Astrocyte of the cerebellum (primary cell): ENCODE measurements at regions not wholly inside any gene's neighbourhood (a gene's known extent, or its start where the extent isn't known, plus 50 kb on each side); places are given as distances from the start of the nearest gene placed in this dataset.

ENCODE experiments used
- DNase-seq: peaks from one replicate; pipeline ENCODE4 v3.0.0-alpha.2; 2011; ENCODE audit warnings: low read depth
- H3K4me3 ChIP-seq: 2 replicates; pipeline ENCODE4 v1.5.1; 2011; ENCODE audit warnings: mild to moderate bottlenecking, low read depth, low read length, moderate library complexity
- in situ Hi-C: cut with HindIII; loops from 2 replicates; pipeline ENCODE4 v1.10.0; 2017; ENCODE audit warnings: low sequenced_read_pairs
- TF ChIP-seq, protein P1 (sequence below): IDR thresholded peaks from 2 replicates; pipeline ENCODE4 v1.5.1; 2012; ENCODE audit warnings: low read length, low read depth, moderate library complexity, mild to moderate bottlenecking; ENCODE audit errors: missing control alignments

DNA sequence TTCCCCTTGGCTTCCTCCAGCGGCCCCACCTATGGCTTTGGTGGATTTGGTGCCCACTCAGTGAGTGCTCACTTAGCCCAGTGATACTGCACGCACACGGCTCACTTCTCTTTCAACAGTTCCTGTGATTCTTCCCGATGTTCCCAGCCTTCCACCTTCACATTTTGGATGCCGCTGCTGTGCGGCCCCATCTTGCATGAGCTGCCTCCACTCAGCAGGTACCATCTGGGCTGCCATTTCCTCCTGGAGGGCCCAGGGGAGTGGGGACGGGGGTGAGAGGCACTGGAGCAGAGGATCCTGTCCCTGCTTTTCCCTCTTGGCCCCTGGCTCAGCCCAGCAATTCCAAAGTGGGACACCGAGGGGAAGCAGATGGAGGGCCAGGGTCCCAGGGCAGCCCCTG lies 323.3 kb upstream of the ZNF32 start:
- TF ChIP-seq, protein P1, sequence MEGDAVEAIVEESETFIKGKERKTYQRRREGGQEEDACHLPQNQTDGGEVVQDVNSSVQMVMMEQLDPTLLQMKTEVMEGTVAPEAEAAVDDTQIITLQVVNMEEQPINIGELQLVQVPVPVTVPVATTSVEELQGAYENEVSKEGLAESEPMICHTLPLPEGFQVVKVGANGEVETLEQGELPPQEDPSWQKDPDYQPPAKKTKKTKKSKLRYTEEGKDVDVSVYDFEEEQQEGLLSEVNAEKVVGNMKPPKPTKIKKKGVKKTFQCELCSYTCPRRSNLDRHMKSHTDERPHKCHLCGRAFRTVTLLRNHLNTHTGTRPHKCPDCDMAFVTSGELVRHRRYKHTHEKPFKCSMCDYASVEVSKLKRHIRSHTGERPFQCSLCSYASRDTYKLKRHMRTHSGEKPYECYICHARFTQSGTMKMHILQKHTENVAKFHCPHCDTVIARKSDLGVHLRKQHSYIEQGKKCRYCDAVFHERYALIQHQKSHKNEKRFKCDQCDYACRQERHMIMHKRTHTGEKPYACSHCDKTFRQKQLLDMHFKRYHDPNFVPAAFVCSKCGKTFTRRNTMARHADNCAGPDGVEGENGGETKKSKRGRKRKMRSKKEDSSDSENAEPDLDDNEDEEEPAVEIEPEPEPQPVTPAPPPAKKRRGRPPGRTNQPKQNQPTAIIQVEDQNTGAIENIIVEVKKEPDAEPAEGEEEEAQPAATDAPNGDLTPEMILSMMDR, result no peak
- H3K4me3 ChIP-seq, result no peak overlapping the region
- in situ Hi-C loops, result no loop called here
- DNase-seq, result no peak

DNA sequence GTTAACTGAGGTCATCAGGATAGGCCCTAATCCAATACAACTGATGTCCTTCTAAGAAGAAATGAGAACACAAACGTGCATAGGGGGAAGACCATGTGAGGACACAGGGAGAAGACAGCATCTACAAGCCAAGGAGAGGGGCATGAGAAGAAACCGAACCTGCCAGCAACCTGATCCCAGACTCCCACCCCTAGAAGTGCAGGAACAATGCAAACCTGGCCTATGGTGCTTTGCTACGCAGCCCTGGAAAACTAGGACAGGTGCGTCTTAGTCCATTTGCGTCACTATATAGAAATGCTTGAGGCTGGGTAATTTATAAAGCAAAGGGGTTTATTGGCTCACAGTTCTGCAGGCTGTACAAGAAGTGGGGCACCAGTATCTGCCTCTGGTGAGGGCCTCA lies 322.6 kb upstream of the ZNF32 start:
- DNase-seq, result no peak
- TF ChIP-seq, protein P1, result no peak
- H3K4me3 ChIP-seq, result no peak overlapping the region
- in situ Hi-C loops, result no loop called here

DNA sequence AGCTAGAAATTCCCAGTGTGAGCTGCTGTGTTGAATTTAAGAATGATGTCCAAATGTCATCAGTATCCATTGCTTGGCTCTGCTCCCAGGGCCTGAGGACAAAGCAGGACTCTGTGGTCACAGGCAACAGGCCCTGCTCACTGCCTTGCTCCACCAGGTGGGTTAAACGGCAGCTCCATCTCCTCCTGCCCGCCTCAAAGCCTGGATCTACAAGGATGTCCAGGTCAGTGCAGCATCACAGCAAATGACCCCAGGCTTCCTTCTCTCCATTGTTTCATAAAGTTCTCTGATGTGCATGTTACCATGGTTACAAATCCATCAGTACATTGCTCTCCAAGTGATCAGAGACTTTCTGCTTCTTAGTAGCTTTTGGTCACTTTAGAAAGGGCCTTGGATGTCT lies 322.0 kb upstream of the ZNF32 start:
- H3K4me3 ChIP-seq, result no peak overlapping the region
- TF ChIP-seq, protein P1, result no peak
- in situ Hi-C loops, result no loop called here
- no peak for DNase-seq

DNA sequence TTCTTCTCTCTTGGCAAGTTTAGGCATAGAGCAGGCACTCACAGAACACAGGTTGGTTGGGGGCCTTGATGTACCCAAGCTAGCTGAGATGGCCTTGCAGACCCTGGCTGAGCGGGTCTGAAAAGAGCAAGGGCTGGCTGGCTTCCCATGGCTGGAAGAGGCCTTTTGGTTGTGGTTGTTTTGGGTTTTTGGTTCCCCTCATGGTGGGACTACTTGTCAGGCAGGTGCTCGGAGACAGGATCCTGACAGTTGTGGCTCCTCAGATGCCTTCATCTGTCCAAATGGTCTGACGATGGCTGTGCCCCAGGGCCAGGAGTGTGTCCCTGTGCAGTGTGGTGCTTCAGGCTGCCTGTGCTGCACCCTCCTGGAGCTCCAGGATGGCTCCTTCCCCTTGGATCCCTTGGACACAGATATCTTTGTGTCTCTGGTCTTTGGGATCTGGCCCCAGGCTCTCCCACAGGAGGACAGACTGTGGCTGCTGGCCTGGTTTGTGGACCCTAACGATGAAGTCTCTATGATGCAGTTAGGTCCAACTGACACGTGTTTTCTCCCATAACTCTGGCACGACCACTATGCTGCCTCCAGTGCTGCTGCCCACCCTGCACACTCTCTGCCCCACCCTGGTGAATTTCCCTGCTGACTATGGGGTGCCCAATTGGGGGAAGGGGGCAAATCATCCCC lies 321.5 kb upstream of the ZNF32 start:
- no peak for DNase-seq
- H3K4me3 ChIP-seq, result no peak overlapping the region
- in situ Hi-C loops, result no loop called here
- TF ChIP-seq, protein P1, result no peak

DNA sequence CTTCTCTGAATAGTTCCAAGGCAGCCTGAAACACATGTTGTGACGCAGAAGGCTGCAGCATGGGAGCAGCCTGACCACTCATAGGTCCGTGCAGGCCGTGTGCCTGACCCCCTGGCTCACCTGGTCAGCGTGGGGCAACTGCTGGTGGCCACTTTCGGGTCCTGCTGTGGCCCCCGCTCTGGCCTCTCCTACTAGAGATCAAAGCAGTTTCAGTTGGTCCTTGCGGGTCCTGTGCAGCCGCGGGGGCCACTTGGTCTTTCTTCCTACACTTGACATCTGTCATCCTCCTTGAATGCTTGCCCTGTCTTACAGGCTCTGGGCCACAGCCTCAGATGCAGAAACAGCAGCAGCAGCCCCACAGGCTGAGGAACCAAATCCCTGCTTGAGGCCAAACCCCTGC lies 320.8 kb upstream of the ZNF32 start:
- DNase-seq, result no peak
- TF ChIP-seq, protein P1, result no peak

DNA sequence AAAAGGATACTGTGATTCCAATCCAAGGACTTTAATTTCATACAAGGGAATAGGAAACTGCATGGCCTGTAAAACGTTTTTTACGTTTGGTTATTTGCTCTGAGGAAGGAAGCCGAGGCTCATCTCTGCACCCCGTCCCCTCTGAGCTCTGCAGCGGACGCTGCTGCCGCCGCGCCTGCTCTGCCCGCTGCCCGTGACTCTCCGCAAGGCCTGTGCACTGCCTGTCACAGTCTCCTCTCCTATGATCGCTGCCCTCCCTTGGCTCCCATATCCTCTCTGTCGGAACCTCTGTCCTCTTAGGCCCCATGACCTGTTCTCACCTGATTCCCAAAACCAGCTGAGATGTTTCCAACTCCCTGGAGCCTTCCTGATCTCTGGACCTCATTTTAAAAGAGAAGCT lies 320.3 kb upstream of the ZNF32 start:
- TF ChIP-seq, protein P1, result no peak
- in situ Hi-C loops, result no loop called here
- no peak overlapping the region for H3K4me3 ChIP-seq

More for the DNA sequence above, 320.8 kb upstream of the ZNF32 start:
- no peak overlapping the region for H3K4me3 ChIP-seq
- in situ Hi-C loops, result no loop called here

DNA sequence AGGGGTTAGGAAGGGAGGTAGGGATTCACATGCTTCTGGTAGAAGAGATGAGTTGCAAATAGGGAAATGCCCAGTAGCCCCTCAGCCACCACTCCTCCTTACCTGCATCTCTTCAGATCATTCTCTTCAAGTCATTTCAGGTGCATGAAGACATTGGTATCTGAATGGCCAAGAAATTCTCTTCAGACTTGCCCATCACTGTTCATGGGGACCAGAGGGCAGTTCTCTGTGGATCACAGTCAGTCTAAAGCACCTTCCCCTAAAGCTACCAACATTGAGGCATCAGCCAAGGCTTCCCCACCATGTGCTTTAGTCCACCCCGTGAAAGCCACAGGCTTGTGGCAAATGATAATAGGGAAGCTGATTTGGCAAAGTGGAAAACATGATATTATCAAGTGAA lies 319.4 kb upstream of the ZNF32 start:
- TF ChIP-seq, protein P1, result no peak
- DNase-seq, result no peak
- H3K4me3 ChIP-seq, result no peak overlapping the region
- in situ Hi-C loops, result no loop called here

More for the DNA sequence above, 320.3 kb upstream of the ZNF32 start:
- no peak for DNase-seq
